Mononuclear cell (primary cell): ENCODE measurements at regions not wholly inside any gene's neighbourhood (a gene's known extent, or its start where the extent isn't known, plus 50 kb on each side); places are given as distances from the start of the nearest gene placed in this dataset.
"Not testable (repeated sequence)": the region's sequence is repeated elsewhere in the genome, so short reads cannot be mapped to it uniquely, and the experiment has no call there.

Experiments
- H3K27me3 ChIP-seq: 2 replicates; pipeline ENCODE4 v1.6.0; 2011; ENCODE audit warnings: low read length, control low read depth; ENCODE audit not compliant: insufficient read depth
- H3K4me1 ChIP-seq: 2 replicates; pipeline ENCODE4 v1.5.1; 2011; ENCODE audit warnings: mild to moderate bottlenecking, low read length, control low read depth; ENCODE audit not compliant: insufficient read depth
- H3K4me3 ChIP-seq: 2 replicates; pipeline ENCODE4 v1.5.1; 2011; ENCODE audit warnings: mild to moderate bottlenecking, low read length, moderate library complexity
- H3K9me3 ChIP-seq: 2 replicates; pipeline ENCODE4 v1.5.1; 2011; ENCODE audit warnings: low read depth, mild to moderate bottlenecking, control low read depth, low read length

GRCh38 chr14:66273261-66273832 lies 212.8 kb upstream of the CCDC196 start:
- Histone ChIP-seq H3K27me3 (no peaks in the 10 kb centered on the region), H3K9me3 (no peaks in the 10 kb centered on the region), H3K4me1 (no peaks in the 10 kb centered on the region), H3K4me3 (no peak overlapping the region)

- H3K9me3 ChIP-seq, H3K27me3 ChIP-seq, H3K4me3 ChIP-seq, H3K4me1 ChIP-seq: not testable (repeated sequence)
Measured at GRCh38 chr14:66278418-66278817, 207.8 kb upstream of the CCDC196 start.

DNA sequence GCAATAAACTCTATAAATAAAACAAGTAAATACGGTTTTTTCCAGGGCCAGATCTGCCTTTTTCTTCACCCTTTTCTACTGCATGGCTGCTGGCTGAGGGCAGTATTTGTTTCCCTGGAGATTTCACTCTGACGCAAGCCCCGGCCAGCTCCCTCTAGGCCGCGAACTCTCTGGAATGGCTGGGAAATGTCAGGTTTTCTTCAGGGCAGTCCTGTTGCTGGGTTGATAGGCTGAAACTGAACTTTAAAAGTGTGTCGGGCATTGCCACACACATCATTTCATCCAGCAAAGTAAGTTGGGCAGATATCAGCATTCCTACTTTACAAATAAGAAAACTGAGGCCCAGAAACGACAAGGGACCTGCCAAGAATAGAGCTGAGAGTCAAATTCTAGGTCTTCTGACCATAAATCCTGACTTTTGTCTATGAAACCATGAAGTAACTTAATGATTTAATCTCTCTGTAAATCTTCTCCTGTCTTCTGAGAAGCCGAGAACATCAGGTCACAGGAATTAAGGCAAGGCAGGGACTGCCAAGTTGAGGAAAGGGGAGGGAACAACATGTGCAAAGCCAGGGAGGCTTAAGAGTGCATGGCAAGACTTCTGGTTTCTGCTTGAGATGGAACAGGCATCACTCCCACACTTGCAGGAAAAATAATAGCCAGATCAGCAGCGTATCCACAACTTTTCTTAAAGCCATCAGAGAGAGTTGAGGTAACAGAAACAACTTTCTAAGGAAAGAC lies 205.0 kb upstream of the CCDC196 start:
- no peaks in the 10 kb centered on the region for H3K27me3 ChIP-seq
- H3K4me3 ChIP-seq = no peak overlapping the region
- no peaks in the 10 kb centered on the region for H3K4me1 ChIP-seq
- no peaks in the 10 kb centered on the region for H3K9me3 ChIP-seq

DNA sequence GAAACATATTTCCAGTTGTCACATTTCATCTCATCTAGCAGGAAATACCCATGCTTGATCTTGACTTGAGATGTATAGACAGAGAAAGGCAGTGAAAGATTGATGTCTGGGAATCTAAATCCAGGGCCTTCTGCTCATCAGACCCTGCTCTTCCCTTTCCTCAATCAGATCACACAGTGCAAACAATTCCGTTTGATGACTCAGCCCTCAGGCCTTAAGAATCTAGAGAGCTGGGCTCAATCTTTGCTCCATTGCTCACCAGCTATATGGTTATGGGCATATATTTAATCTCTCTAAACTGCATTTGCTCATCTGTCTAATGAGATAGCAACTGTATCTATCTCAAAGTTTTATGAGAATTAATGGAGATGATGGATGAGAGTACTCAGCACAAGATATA lies 201.8 kb upstream of the CCDC196 start:
- H3K4me1 ChIP-seq = no peaks in the 10 kb centered on the region
- H3K4me3 ChIP-seq = no peak overlapping the region
- no peaks in the 10 kb centered on the region for H3K9me3 ChIP-seq
- H3K27me3 ChIP-seq = no peaks in the 10 kb centered on the region

GRCh38 chr14:66288511-66288910 lies 197.7 kb upstream of the CCDC196 start:
- Histone ChIP-seq H3K27me3 (no peaks in the 10 kb centered on the region), H3K4me1 (no peaks in the 10 kb centered on the region), H3K9me3 (no peaks in the 10 kb centered on the region), H3K4me3 (no peak overlapping the region)

- Histone ChIP-seq H3K9me3 (no peaks in the 10 kb centered on the region), H3K4me1 (no peaks in the 10 kb centered on the region), H3K4me3 (no peak overlapping the region), H3K27me3 (no peaks in the 10 kb centered on the region)
Measured at GRCh38 chr14:66291756-66292155, 194.4 kb upstream of the CCDC196 start.

DNA sequence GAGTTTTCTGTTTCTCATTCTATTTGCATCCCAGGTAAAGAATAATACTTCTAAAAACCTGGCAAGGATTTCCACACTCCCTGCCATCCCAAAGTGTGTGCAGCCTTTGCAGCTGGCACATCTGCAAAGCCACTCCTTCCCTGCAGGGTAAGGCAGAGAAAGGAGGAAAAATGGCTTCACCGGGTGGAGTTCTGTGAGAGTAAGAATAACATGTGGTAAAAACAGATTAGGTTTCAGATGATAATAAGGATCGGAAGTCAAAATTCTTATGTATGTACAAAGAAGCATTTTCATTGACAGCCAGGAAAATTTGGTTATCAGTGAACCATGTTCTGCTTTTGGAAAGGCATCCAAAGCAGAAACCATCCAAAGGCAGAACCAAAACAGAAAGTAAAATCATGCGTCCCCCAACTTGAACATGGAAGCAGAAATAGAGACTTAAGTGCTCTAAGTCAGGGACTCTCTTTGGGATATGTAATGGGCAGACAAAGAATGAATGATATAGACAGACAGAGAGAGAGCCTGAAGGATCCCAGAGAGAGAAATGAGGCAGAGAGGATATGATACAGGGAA lies 192.6 kb upstream of the CCDC196 start:
- H3K4me1 ChIP-seq = no peaks in the 10 kb centered on the region
- H3K9me3 ChIP-seq = no peaks in the 10 kb centered on the region
- no peaks in the 10 kb centered on the region for H3K27me3 ChIP-seq
- H3K4me3 ChIP-seq = no peak overlapping the region

DNA sequence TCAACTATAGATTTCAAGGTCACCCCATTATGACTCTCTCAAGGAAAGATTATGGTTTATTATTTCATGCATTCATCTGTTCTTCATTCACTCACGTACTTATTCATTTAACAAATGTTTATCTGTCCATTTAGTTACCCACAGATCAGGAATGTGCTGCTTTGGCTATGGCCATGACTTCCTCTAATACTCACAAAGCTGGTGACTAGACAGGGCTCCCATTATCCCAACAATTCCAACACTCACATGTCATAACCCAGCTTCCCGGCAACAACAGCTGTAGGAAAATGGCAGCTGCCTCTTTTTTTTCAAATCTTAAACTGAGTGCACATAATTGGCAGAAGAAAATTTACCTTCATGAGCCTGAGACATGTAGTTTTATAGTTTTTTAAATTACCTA lies 190.8 kb upstream of the CCDC196 start:
- Histone ChIP-seq H3K4me3 (no peak overlapping the region), H3K27me3 (no peaks in the 10 kb centered on the region), H3K9me3 (no peaks in the 10 kb centered on the region), H3K4me1 (no peaks in the 10 kb centered on the region)

DNA sequence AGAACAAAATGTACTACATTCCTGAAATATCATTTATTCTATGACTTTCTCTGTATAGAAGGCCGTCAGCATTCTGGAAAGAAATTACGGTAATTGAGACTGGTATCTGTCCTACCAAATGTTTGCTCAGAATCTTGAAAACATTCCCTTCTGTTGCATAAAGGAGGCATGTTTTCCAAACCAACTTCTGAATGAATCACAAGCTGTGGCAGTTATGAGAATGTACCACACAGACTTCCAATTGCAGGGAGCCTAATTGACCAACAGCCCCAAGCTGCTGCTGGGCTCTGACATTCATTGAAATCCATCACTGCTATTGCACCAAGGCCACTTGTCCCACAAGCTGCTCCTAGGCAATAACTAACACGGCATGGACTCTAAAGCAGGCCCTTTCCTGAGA lies 185.3 kb upstream of the CCDC196 start:
- no peaks in the 10 kb centered on the region for H3K4me1 ChIP-seq
- H3K27me3 ChIP-seq = no peaks in the 10 kb centered on the region
- no peaks in the 10 kb centered on the region for H3K9me3 ChIP-seq
- no peak overlapping the region for H3K4me3 ChIP-seq

DNA sequence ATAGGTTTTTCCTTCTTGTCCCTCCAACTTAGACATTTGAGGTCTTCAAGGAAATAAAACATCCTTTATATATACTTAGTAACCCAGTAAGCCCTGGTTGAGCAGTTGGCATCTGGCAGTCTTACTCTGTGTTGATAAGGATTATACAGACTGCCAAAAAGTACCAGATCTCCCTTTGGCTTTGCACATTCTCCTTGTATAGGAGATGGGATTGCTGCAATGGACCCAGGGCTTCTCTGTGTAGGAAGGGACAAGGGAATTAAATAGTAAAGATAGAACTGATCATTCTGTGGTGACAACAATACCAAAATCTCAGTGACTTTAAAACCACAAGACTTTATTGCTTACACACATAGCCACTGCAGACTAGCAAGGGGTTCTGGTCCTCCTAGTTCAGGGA lies 180.1 kb upstream of the CCDC196 start:
- H3K27me3 ChIP-seq = no peaks in the 10 kb centered on the region
- H3K4me1 ChIP-seq = no peaks in the 10 kb centered on the region
- no peak overlapping the region for H3K4me3 ChIP-seq
- H3K9me3 ChIP-seq = no peaks in the 10 kb centered on the region

DNA sequence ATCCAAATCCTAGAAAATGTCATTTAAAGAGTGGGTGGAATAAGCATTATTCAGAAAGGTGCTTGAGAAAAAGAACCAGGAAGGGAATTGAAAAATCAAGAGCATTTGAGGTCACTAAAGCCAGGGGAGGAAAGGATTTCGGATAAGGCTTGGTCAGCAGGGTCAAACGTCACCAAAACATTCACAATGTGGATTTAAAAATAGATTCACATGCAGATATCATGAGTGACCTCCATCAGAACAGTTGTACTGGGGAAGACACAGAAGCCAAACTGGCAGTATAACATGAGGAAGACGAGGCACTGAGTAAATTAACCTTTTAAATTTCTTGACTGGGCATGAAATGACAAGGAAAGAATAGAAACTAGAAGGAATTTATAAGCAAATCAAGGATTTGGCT lies 175.1 kb upstream of the CCDC196 start:
- Histone ChIP-seq H3K4me1 (no peaks in the 10 kb centered on the region), H3K4me3 (no peak overlapping the region), H3K9me3 (no peaks in the 10 kb centered on the region), H3K27me3 (no peaks in the 10 kb centered on the region)

DNA sequence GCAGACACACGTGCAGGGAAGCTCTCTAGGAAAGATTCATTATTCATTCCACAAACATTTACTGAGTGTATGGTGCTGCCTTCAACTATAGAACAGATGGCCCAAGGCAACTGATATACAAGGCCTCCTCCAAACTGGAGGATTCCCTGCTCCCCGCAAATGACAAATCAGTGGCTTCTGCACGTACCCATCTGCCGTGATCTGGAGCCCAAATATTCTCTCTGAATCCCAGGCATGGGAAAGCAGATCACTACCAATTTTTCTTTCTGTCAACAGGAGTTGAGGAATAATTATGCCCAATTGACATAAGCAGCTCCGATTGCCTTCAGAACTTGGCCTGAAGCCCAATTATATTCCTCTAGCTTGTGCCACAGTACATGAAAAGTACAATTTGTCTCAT lies 174.2 kb upstream of the CCDC196 start:
- H3K4me3 ChIP-seq = no peak overlapping the region
- H3K9me3 ChIP-seq = peaks cover 1% of the 10 kb centered on the region
- H3K27me3 ChIP-seq = no peaks in the 10 kb centered on the region
- no peaks in the 10 kb centered on the region for H3K4me1 ChIP-seq

- Histone ChIP-seq H3K4me1 (no peaks in the 10 kb centered on the region), H3K9me3 (peaks cover 6% of the 10 kb centered on the region), H3K4me3 (no peak overlapping the region), H3K27me3 (no peaks in the 10 kb centered on the region)
Measured at GRCh38 chr14:66312451-66312850, 173.7 kb upstream of the CCDC196 start.

GRCh38 chr14:66315098-66315497 lies 171.1 kb upstream of the CCDC196 start:
- Histone ChIP-seq H3K4me3 (no peak overlapping the region), H3K9me3 (peaks cover 21% of the 10 kb centered on the region), H3K4me1 (no peaks in the 10 kb centered on the region), H3K27me3 (no peaks in the 10 kb centered on the region)

DNA sequence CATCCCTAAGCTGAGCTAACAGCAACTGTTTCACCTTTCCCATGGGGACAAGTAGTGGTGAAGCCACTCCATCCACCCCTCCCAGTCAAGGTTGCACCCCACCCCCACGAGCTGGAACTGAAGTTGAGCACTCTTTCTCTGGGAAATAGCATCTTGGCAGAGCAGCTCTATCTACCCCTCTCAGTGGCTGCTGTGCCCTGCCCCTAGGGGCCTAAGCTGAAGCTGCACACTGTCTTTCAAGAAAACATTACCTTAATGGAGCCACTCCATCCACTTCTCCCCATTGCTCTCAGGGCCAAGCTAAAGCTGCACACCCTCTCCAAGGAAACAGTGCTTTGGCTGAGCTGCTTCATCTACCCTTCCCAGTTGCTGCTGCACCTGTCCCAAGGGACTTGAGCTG lies 170.6 kb upstream of the CCDC196 start:
- Histone ChIP-seq H3K4me3 (no peak overlapping the region), H3K27me3 (no peaks in the 10 kb centered on the region), H3K9me3 (peaks cover 21% of the 10 kb centered on the region), H3K4me1 (no peaks in the 10 kb centered on the region)

DNA sequence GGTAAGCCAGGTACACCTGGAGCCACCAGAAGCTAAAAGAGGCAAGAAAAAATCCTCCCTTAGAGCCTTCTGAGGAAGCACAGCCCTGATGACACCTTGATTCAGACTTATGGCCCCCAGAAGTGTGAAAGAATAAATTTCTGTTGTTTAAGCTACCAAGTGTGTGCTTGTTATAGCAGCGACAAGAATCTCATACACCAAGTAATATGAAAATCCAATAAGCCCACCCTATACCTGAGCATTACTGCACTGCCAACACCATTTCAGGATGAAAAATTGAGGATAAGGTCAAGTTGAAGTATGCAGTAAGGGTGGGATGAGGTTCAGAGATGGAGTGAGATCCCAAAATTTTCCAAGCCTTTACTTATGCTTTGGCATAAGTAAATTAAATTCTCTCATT lies 163.6 kb upstream of the CCDC196 start:
- Histone ChIP-seq H3K27me3 (no peaks in the 10 kb centered on the region), H3K4me3 (no peak overlapping the region), H3K4me1 (no peaks in the 10 kb centered on the region), H3K9me3 (peaks cover 15% of the 10 kb centered on the region)
